Kidney epithelial cell (primary cell): ENCODE measurements at regions not wholly inside any gene's neighbourhood (a gene's known extent, or its start where the extent isn't known, plus 50 kb on each side); places are given as distances from the start of the nearest gene placed in this dataset.

ENCODE experiments used
- DNase-seq: peaks from one replicate; pipeline ENCODE4 v3.0.0-alpha.2; 2010; ENCODE audit warnings: low read depth
- H3K27me3 ChIP-seq: 2 replicates; pipeline ENCODE4 v1.6.0; 2011; ENCODE audit warnings: low read length; ENCODE audit not compliant: control insufficient read depth, insufficient read depth
- H3K36me3 ChIP-seq: 2 replicates; pipeline ENCODE4 v1.5.1; 2011; ENCODE audit warnings: low read length; ENCODE audit not compliant: control insufficient read depth, insufficient read depth
- H3K4me3 ChIP-seq: 2 replicates; pipeline ENCODE4 v1.5.1; 2011; ENCODE audit warnings: low read depth, mild to moderate bottlenecking, control low read depth, low read length
- CTCF ChIP-seq: IDR thresholded peaks from 2 replicates; pipeline ENCODE4 v1.5.1; 2011; ENCODE audit warnings: mild to moderate bottlenecking, moderate library complexity, low read length, control low read depth, inconsistent platforms; ENCODE audit not compliant: insufficient read depth, poor library complexity, severe bottlenecking

GRCh38 chr15:47503876-47504275 lies 213.4 kb upstream of the SEMA6D start:
- Histone ChIP-seq H3K4me3 (no peak overlapping the region), H3K27me3 (no peaks in the 10 kb centered on the region), H3K36me3 (no peaks in the 10 kb centered on the region)
- TF ChIP-seq CTCF = no peak
- DNase-seq = no peak

- Histone ChIP-seq H3K27me3 (no peaks in the 10 kb centered on the region), H3K36me3 (no peaks in the 10 kb centered on the region), H3K4me3 (no peak overlapping the region)
- DNase-seq = no peak
- TF ChIP-seq CTCF = no peak
These were observed 212.6 kb upstream of the SEMA6D start for GRCh38 chr15:47504624-47505256.

GRCh38 chr15:47505712-47506328 lies 211.5 kb upstream of the SEMA6D start:
- DNase-seq = no peak
- Histone ChIP-seq H3K27me3 (no peaks in the 10 kb centered on the region), H3K4me3 (no peak overlapping the region), H3K36me3 (no peaks in the 10 kb centered on the region)
- TF ChIP-seq CTCF = no peak

- Histone ChIP-seq H3K36me3 (no peaks in the 10 kb centered on the region), H3K4me3 (no peak overlapping the region), H3K27me3 (no peaks in the 10 kb centered on the region)
- no peak for TF ChIP-seq CTCF
- no peak for DNase-seq
These were observed 210.8 kb upstream of the SEMA6D start for GRCh38 chr15:47506329-47507100.

GRCh38 chr15:47507221-47507985 lies 209.9 kb upstream of the SEMA6D start:
- TF ChIP-seq CTCF = no peak
- Histone ChIP-seq H3K36me3 (no peaks in the 10 kb centered on the region), H3K4me3 (no peak overlapping the region), H3K27me3 (no peaks in the 10 kb centered on the region)
- DNase-seq = no peak
